ENCODE measurements at regions not wholly inside any gene's neighbourhood (a gene's known extent, or its start where the extent isn't known, plus 50 kb on each side); places are given as distances from the start of the nearest gene placed in this dataset.

DNA sequence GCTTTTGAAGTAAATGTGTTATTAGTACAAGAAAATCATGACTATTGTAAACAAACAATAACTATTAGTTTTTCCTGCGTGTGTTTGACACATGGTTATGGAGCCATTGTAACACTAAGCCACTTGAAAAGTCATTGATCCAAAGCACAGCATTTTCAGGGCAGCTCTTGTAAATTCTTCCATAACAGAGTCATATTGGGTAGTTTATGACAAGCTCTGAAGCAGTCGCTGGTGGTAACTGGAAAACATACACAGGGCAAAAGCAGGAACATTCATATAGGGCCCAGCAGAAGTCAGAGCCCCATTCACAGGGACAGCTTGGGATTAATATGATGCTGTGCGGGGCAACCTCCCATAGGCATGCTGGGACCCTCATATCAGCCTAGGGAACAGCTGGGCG is 483.2 kb upstream of the PTBP2 start:
- Histone ChIP-seq H3F3A (ENCODE audit: low read length, unreplicated experiment) (no peaks in the 10 kb centered on the region), H3K9me3 (ENCODE audit: low read length) (no peaks in the 10 kb centered on the region), H3K36me3 (ENCODE audit: low read depth, low read length) (no peaks in the 10 kb centered on the region), H4K20me1 (ENCODE audit: low read length) (no peaks in the 10 kb centered on the region), H3K9me2 (replicated peaks; ENCODE audit: low read length) (no peaks in the 10 kb centered on the region), H3K9ac (ENCODE audit: low read length) (no peak overlapping the region), H3K79me2 (ENCODE audit: low read length) (no peaks in the 10 kb centered on the region), H3K4me1 (ENCODE audit: insufficient read depth, low read length) (no peaks in the 10 kb centered on the region), H3K27ac (ENCODE audit: low read length) (no peak overlapping the region), H3K4me2 (ENCODE audit: low read length) (no peak overlapping the region), H2AFZ (ENCODE audit: low read length) (no peak overlapping the region), H3K27me3 (ENCODE audit: low read length) (no peaks in the 10 kb centered on the region), H3K4me3 (ENCODE audit: low read length) (no peak overlapping the region)
- no peak for DNase-seq
- TF ChIP-seq EZH2 (IDR thresholded peaks at IDR 0.05; ENCODE audit: low read length, unreplicated experiment) (no peak), EZH2phosphoT487 (IDR thresholded peaks at IDR 0.05; ENCODE audit: borderline replicate concordance, low read length) (no peak), CTCF (conservative IDR thresholded peaks at IDR 0.05; ENCODE audit: low read depth, low read length) (no peak)
- no TSS peak for BruUV-seq (replicated peaks)
- intact Hi-C loops (cut with micrococcal nuclease) = loop anchor here (5.0 to 10.0 kb wide), 6 partner anchors 109 to 609 kb away; no protein-coding TSS in a partner anchor
- POLR2A ChIA-PET (ENCODE audit: unreplicated experiment) = no interaction called here
- no peak for ATAC-seq
- CTCF ChIA-PET = interaction anchor here (0.6 kb wide), 1 partner anchor 71 kb away, joined by 4 read pairs; no protein-coding TSS in a partner anchor

GRCh38 chr1:96240438-96240837 is 481.1 kb upstream of the PTBP2 start:
- ATAC-seq (no peak), DNase-seq (no peak)
- Histone ChIP-seq H3K79me2 (ENCODE audit: low read length) (no peaks in the 10 kb centered on the region), H3K9me3 (ENCODE audit: low read length) (no peaks in the 10 kb centered on the region), H3K9ac (ENCODE audit: low read length) (no peak overlapping the region), H3F3A (ENCODE audit: low read length, unreplicated experiment) (no peaks in the 10 kb centered on the region), H4K20me1 (ENCODE audit: low read length) (no peaks in the 10 kb centered on the region), H3K4me3 (ENCODE audit: low read length) (no peak overlapping the region), H3K9me2 (replicated peaks; ENCODE audit: low read length) (no peaks in the 10 kb centered on the region), H3K4me2 (ENCODE audit: low read length) (no peak overlapping the region), H3K27me3 (ENCODE audit: low read length) (no peaks in the 10 kb centered on the region), H2AFZ (ENCODE audit: low read length) (no peak overlapping the region), H3K27ac (ENCODE audit: low read length) (no peak overlapping the region), H3K36me3 (ENCODE audit: low read depth, low read length) (no peaks in the 10 kb centered on the region), H3K4me1 (ENCODE audit: insufficient read depth, low read length) (no peaks in the 10 kb centered on the region)
- no TSS peak for BruUV-seq (replicated peaks)
- TF ChIP-seq CTCF (conservative IDR thresholded peaks at IDR 0.05; ENCODE audit: low read depth, low read length) (no peak), EZH2 (IDR thresholded peaks at IDR 0.05; ENCODE audit: low read length, unreplicated experiment) (no peak), EZH2phosphoT487 (IDR thresholded peaks at IDR 0.05; ENCODE audit: borderline replicate concordance, low read length) (no peak)
- POLR2A ChIA-PET (ENCODE audit: unreplicated experiment) = no interaction called here
- intact Hi-C loops (cut with micrococcal nuclease) = no loop called here
- CTCF ChIA-PET = no interaction called here

GRCh38 chr1:96253246-96254035 is 468.1 kb upstream of the PTBP2 start:
- BruUV-seq (replicated peaks) = no TSS peak

More at GRCh38 chr1:96253246-96254035, 468.1 kb upstream of the PTBP2 start:
- intact Hi-C loops (cut with micrococcal nuclease) = no loop called here
- Histone ChIP-seq H3K4me2 (ENCODE audit: low read length) (no peak overlapping the region), H3K27me3 (ENCODE audit: low read length) (peaks cover 19% of the 10 kb centered on the region; the same call in 1 of the 2 replicates), H3K9me3 (ENCODE audit: low read length) (no peaks in the 10 kb centered on the region), H3K4me3 (ENCODE audit: low read length) (no peak overlapping the region), H3F3A (ENCODE audit: low read length, unreplicated experiment) (no peaks in the 10 kb centered on the region), H3K9me2 (replicated peaks; ENCODE audit: low read length) (no peaks in the 10 kb centered on the region), H3K4me1 (ENCODE audit: insufficient read depth, low read length) (no peaks in the 10 kb centered on the region), H4K20me1 (ENCODE audit: low read length) (no peaks in the 10 kb centered on the region), H3K36me3 (ENCODE audit: low read depth, low read length) (no peaks in the 10 kb centered on the region), H3K27ac (ENCODE audit: low read length) (no peak overlapping the region), H3K79me2 (ENCODE audit: low read length) (no peaks in the 10 kb centered on the region), H2AFZ (ENCODE audit: low read length) (no peak overlapping the region), H3K9ac (ENCODE audit: low read length) (no peak overlapping the region)
- ChIA-PET CTCF (no interaction called here), POLR2A (ENCODE audit: unreplicated experiment) (no interaction called here)
- no peak for ATAC-seq
- TF ChIP-seq CTCF (conservative IDR thresholded peaks at IDR 0.05; ENCODE audit: low read depth, low read length) (no peak), EZH2 (IDR thresholded peaks at IDR 0.05; ENCODE audit: low read length, unreplicated experiment) (no peak), EZH2phosphoT487 (IDR thresholded peaks at IDR 0.05; ENCODE audit: borderline replicate concordance, low read length) (no peak)
- no peak for DNase-seq
